NCI-H2081 treated with DMSO at 0.1 percent for 48 hours (cell line): ENCODE measurements at regions not wholly inside any gene's neighbourhood (a gene's known extent, or its start where the extent isn't known, plus 50 kb on each side); places are given as distances from the start of the nearest gene placed in this dataset.

Experiments
- DNase-seq: peaks from one replicate; lab custom pipeline; 2025; lab: John Stamatoyannopoulos, UW

DNA sequence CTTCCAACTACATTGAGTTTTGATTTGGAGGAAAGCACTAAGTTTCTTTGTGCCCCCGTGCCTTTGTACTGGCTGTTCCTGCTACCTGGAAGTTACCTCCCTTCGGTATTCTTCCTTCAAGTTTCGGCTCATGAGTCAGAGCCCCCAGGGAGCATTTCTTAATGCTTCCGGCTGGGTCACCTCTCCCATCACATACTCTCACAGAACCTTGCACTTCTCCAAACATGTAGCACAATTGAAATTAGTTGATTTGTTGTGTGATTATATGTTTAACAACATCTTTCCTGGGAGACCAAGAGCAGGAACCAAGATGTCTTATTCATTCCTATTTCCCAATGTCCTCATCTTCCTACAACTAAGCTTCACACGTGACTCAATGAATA, 158.6 kb upstream of the CDH5 start:
- no peak for DNase-seq

DNA sequence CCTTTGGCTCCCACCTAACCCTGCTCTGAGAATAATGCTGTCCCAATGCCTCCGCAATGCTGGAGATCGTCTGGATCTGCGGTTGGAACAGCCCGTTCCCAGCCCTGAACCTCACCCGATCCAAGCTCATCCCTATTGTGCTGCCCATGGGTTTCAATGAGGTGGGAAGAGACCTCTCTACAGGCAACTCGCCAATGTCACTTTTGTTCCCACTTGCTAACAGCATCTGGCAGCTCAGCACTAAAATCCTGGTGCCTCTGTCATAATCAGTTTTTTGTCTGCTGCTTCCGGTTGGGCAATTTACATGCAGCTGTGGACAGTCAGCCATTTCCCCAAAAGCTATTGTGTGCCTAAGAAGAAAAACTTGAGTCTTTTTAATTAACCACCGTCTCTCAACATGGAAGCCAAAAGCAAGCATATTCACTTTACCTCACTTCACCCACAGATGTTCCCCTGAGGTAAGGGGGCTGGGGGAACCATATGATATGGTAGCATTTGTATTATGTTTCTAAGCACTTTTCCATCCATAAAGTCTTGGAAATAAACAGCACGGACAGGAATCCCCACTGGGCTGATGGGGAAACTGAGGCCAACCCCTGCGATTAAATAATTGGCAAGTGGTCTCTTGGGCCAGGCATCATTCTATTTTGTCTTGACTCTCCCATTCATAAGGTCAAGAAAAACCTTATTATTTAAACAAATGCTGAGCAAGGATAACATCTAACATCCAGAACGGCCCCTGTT, 159.2 kb upstream of the CDH5 start:
- DNase-seq = no peak

DNA sequence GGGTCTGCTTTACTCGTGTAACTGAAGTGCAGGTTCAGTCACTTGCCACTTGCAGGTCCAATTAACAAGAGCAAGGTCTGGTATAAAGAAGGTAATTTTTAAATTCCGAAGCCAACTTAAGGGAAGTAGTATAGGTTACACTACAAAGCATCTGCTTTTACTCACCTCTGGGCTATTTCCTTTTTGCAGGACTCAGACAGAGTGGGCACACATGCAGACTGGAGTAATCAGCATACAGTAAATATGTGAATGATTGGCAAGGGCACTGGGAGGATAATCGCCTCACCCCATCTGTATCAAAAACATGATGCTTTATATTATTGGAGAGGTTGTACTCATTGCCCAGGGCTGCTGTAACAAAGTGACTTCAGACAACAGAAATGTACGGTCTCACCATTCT, 160.1 kb upstream of the CDH5 start:
- no peak for DNase-seq

DNA sequence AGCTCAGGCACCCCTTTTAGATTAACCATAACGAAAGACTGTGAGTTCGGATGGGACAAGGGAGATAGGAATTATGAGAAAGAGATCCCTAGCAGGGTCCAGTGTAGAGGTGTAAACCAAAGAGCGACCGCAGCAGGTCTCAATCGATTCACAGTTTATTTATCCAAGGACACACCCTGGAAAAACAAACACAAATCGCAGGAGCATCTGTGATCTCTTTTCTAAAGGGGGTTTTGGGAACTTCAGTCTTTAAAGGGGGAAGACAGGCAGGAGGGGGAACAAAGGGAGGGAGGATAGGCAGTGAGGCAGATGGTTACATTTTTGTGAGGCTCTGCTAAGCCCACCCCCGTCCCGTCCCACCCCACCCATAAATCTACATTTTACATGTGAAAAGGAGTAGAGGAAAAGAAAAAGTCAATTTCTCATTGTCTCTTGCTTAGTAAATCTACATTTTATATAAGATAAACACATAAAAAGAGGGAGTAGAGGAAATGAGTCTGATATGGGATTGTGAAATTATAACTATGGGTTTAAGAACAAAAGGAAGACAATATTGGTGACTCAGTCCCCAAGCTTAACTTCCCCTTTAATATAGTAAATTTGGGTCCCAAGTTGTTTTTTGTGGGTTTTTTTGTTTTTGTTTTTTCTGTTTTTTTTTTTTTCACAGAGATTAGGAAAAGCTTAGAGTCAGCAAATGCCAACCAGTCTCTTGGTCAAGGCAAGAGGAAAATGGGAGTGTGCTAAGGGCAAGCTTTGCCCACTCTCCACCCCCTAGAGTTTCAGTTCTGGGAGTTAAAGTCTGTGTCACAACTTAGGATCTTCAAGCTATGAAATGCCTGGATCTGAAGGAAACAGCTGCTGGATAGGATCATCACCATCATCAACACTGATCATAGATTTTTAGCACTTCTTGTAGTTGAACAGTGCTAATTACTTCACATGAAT, 160.9 kb upstream of the CDH5 start:
- DNase-seq = no peak

DNA sequence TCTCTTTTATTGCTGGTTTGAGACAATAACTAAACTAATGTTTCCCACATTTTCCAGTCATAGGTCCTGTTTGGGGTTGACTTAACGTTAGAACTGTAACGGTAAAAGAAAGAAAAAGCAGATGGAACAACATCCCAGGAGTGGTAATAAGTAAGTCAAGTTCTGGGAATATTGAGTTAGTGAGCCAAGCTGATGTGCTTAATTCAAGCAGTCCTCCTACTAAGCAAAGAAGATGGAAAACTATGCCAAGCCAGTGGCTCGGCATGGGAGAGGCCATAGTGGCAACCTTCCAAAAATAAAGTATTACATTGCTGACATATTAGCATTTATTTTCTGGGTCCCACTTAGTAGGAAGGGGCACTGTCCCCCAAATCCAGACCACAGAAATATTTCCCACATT, 161.7 kb upstream of the CDH5 start:
- no peak for DNase-seq

DNA sequence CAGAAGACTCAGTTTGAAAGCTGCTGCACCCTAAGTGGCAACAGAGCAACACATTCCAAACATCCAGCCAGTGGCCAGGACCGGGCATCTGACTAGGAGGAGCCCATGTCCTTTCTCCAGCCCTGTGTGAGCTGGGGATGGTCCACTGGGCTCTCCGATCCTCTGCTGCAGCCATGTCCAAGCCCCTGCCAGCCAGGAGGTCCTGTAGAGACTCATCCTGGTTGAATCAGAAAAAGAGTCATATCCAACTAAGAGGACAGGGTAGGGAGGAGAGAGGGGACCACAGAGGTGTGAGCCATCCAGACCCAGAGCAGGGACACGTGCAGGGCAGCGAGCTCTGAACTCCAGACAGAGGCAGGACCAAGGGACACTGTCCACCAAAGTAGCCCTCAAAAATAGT, 163.0 kb upstream of the CDH5 start:
- no peak for DNase-seq

DNA sequence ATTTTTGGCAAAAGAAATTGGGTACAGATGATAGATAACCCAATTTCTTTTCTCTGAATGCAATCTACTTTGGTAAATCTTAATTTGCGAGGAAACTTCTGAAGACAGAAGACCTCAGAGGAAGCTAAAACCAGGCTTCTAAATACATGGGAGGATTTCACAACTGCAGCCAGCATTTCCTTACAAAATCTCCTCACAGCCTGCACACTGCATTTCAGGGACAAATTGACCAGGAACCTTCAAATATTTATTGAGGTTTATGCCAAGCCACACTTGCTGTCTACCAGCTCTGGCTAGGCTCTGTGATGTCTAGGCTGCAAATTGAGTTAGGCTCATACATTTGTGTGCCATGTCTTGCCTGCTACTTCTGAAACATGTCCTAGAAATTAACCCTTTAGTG, 167.3 kb upstream of the CDH5 start:
- DNase-seq = no peak

DNA sequence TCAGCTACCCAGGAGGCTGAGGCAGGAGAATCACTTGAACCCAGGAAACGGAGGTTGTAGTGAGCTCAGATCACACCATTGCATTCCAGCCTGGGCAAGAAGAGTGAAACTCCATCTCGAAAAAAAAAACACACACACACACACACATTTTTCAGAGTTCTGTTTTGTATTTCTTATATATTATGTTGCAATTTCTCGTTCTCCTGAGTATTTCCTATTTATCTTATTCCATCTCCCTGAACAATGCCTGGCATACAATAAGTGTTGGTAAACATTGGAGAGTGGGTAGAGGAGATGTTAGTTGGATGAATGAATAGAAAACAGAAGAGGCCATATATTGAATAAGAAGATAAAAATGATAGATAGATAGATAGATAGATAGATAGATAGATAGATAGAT, 167.8 kb upstream of the CDH5 start:
- DNase-seq = no peak

DNA sequence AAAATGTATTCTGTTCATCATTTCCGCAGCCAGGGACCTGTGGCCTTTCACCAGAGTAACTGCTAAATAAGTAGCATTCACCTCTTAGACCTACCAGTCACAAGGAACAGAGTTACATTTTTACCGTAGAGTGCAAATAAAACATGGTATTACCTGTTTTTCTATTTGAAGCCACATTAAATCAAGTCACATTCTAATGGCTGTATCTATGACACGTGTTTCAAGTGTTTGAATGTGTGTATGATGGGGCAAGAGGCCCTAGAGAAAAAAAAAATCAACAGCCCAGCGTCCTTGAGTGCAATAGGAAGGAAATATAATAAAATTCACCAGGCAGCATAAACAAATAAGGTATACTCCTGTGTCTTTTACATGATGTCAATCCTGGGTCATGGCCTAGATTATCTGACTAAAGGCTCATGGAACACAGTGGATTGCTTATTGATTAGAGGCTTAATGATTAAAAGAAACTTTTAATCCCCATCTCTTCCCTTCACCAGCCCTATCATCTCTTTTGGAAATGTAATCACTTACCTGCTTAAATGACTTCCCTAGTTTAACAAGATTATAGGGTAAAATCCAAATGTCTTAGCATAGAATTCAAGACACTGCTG, 168.7 kb upstream of the CDH5 start:
- no peak for DNase-seq

DNA sequence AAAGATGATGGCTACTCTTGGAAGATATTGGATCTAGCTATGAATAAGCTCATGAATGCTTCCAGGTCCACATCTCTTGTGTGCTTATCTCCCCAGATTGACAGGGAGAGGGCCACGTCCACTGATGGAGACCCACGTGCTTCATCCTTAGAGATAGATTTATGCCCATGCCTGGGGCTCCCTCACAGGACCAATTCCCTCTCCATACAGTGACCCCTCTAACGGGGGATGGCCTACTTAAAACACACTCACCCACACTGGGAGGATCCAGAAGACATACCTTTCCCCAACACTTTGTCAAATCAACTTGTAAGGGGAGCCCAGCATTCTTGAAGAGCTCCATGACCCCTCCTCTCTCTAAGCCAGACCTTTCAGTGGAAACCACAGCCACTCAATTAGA, 169.7 kb upstream of the CDH5 start:
- DNase-seq = no peak

DNA sequence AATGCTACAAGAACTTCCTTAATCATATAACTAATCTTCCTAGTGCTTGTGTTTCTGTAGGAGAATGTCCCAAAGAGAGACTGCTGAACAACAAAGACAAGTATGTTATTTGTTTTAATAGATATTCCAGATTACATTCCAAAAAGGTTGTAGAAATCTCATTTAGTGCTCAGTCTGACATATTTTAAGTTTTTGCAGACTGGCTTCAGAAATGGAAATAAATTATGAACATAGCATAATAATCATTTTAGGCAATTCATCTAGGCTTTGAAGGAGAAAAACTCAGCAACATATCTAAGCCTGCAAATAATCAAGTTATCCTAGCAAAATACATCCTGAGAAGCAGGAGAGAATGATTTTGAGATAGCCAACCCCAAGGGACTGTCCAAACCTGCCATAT, 171.6 kb upstream of the CDH5 start:
- no peak for DNase-seq

DNA sequence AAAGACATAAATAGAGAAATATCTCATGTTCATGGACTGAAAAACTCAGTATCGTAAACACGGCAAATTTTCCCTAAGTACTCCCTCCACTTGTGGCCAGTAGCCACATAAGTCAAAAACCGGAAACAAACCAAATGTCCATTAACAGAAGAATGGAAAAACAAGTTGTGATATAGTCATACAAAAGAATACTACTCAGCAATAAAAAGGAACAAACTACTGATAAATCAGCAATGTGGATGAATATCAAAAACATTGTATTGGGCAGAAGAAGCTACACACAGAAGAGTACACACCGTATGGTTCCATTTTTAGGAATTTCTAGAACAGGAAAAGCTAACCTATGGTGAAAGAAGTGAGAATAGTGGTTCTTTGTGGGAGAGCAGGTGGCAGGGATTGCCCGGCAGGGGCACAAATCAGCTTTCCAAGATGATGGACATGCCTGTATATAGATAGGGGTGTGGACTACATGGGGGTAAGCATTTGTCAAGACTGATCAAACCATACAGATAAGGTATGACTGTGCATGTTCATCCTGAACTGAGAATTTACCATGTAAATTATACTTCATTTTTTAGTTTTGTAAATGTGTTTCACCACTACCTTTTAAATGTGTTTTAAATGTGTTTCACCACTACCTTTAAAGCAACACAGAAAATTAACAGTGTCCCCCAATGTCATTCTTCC, 172.8 kb upstream of the CDH5 start:
- no peak for DNase-seq

DNA sequence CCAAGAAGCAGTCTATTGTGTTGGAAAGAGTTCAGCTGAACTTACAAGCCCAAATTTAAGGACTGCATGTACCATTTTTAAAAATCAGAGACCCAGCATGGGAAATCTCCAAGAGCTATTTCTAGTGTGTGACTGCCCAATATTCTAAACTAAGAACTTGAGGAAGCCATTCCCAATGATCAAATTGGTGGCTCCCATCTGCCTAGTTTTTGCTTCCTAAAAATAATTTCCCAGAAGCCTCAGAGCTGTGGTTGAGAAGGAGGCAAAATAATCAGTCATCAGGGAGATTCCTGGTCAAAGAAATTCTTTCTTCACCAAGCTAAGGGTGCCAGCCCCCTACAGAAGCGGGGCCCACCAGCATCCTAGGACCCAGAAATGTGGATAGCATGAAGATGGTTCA, 176.1 kb upstream of the CDH5 start:
- no peak for DNase-seq

DNA sequence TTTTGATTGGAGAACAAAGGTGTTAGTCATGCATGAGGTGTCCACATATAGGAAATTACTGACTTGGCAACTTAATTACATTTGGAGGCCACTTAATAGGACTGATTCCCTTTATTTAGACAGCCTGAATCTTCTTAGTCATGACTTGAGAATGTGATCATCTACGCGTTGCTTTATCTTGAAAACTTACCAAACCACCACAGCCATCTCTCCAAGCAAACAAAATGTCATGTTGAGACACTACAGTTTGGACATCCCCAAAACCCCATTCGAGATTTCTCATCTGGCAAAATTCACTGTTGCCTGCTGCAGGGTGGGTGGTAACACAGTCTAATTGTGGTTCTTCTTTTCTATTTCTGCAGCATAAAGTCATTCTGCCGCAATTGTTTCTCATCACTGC, 176.5 kb upstream of the CDH5 start:
- no peak for DNase-seq

DNA sequence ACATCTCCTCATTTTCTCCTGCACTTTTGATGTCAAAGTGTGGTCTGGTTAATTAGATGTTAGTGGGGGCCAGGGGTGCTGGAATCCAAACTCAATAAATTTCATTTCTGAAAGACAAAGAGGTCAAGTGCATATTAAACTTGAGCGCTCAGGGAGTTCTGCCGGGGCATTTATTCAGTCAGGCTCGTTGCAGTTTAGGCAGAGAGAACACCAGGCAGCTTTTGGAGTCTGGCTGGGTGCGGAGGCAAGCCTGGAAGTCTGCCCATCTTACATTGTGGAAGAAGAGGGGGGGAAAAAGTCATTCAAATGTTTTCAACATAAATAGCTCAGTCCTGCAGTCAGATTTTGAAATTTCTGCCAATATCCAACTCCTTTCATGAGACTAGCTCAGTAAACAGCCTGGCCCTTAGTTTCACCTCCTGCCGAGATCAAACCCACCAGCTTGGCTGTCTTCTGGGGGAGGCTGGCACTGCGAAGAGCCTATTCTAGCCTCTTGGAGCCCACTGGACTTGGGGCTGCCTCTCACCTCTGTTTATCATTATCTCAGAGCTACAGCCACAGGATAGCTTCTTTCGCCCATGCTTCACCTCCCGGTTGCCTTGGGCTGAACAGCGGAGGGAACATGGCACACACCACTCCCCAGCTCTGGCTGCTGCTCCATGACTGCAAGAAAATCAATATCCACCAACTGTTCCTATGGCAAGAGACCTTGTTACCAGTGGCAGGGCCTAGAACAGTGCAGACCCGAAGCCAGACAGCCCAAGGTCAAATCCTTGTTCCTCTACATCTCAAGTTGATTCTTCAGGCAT, 177.4 kb upstream of the CDH5 start:
- no peak for DNase-seq

DNA sequence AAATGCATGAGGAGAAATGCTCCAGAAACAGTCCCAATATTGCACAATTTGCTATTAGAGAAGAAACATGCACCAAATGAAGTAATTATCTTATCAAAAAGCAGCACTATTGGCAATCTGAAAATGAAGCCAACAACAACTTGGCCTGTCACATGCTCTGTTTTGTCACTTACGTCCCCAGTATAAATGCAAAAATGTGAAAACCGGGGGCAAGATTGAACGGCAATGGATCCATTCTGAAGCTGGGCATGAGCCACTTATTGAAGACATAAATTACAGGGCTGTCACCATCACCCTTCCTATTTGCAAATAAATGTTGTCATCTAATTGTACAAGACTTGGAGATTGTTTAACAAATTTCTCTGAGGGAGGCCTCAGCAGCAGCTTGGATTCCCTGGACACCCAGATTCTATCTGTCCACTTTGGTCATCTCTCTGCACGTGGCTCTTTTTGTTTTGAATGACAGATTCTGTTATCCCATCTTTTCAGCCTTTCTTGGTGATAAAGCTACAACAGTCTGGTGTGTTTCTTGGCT, 180.2 kb upstream of the CDH5 start:
- DNase-seq = no peak

DNA sequence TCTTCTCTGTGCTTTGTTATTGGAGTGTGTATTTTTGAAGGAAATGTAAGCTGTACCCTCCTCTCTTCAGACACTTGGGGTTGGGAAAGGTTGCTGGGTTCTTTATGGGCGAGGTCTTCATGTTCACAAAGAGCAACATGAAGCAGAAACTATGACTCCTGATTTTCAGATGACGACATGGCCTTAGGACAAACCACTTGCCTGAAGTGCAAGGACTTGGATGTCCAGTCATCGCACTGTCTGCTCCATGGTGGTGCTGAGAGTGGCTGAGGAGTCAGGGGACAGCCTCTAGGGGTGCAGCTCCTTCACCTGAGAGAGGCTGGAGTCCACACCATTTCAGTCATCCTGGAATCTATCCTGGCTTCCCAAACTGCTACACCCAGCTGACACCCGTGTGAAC, 183.9 kb upstream of the CDH5 start:
- DNase-seq = no peak

DNA sequence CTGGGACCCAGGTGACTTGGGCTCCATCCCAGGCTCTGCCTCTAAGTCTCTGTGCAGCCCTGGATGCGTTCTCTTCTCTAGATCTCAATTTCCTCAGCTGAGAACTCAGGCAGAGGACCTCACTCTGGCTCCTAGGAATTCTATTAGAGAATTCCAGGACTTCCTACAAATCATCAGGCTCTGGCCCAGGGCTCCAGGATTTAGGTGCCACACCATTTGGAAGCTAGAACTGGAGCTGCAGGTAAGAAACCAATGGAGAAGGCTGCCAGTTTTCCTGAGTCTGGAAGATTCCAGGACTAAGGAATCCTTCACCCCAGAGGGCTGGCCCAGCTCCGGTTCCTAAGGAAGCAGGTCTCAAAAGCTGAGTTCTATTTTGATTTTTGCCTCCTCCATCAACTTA, 189.8 kb upstream of the CDH5 start:
- DNase-seq = no peak

DNA sequence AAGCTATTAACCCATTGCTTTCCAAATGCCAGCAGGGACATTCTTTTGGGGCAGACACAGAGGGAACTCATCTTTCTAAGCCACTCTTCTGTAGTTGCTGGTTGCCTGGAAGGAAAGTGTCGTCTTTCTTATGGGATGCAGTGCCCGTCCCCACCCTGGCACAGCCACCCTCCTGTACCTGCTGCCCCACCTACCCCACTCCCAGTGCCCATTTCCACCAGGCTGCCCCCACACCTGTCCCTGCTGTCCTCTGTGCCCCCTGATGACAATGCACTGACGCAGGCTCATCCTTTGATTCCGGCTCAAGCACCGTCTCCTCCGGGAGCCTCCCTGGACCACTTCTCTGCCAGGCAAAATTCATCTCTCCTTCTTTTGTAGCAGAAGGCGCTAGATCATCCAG, 190.4 kb upstream of the CDH5 start:
- no peak for DNase-seq

DNA sequence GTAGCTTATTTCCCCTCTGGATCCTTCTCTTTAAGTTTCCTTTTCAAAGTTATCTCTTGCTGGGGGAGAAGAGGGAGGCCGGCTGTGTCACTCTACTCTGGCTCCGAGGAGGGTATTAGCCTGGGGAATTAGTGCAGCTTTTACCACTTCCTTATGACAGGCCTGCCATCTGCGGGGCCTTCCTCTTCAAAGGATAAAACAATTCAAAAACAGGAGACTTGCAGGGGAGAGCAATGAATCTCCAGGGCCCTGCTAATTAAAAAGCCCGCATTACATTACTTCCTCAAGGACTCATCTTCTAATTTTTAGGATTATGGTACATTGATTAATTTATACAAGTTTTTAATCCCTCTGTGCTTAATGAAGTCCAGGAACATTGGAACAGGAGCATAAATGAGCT, 190.9 kb upstream of the CDH5 start:
- no peak for DNase-seq

DNA sequence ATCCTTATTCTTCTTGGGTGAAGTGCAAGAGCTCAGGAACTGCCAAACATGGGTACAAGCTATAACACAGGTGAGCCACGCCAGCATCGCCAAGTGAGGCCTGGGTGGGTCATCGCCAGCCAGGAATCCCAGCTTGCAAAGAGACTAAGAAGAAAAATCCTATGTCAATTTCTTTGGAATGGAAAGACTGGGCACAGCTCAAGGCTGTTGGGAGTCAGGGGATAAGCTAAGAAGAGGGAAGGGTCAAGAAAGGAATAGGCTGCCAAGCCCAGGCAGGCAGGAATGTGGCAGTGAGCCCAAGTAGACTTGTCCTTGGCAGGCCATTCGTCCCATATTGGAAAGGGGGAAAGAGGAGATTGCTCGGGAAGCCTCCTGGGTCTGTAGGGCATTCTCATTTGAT, 191.4 kb upstream of the CDH5 start:
- no peak for DNase-seq
